ENCODE measurements at regions not wholly inside any gene's neighbourhood (a gene's known extent, or its start where the extent isn't known, plus 50 kb on each side); places are given as distances from the start of the nearest gene placed in this dataset.

DNA sequence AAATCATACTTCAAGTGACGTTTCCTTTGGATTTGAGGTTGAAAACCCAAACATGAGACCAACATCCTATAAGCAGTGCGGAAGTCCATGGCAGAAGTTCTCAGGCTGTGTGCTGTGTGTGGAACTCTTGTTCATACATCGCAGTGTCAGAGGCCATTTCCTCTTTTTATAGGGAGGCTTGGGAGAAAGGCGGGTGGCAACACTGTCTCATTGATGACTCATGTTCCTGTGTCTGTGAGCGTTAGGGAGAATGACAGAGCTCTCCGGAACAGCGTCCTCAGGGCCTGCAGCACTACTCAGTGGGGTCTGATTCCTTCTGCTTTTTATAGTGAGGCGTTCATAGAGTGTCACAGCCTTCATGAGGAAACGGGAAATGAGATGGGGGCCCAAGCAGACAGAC, 98.8 kb upstream of the BASP1 start (continued):
- TF ChIP-seq, protein P1, sequence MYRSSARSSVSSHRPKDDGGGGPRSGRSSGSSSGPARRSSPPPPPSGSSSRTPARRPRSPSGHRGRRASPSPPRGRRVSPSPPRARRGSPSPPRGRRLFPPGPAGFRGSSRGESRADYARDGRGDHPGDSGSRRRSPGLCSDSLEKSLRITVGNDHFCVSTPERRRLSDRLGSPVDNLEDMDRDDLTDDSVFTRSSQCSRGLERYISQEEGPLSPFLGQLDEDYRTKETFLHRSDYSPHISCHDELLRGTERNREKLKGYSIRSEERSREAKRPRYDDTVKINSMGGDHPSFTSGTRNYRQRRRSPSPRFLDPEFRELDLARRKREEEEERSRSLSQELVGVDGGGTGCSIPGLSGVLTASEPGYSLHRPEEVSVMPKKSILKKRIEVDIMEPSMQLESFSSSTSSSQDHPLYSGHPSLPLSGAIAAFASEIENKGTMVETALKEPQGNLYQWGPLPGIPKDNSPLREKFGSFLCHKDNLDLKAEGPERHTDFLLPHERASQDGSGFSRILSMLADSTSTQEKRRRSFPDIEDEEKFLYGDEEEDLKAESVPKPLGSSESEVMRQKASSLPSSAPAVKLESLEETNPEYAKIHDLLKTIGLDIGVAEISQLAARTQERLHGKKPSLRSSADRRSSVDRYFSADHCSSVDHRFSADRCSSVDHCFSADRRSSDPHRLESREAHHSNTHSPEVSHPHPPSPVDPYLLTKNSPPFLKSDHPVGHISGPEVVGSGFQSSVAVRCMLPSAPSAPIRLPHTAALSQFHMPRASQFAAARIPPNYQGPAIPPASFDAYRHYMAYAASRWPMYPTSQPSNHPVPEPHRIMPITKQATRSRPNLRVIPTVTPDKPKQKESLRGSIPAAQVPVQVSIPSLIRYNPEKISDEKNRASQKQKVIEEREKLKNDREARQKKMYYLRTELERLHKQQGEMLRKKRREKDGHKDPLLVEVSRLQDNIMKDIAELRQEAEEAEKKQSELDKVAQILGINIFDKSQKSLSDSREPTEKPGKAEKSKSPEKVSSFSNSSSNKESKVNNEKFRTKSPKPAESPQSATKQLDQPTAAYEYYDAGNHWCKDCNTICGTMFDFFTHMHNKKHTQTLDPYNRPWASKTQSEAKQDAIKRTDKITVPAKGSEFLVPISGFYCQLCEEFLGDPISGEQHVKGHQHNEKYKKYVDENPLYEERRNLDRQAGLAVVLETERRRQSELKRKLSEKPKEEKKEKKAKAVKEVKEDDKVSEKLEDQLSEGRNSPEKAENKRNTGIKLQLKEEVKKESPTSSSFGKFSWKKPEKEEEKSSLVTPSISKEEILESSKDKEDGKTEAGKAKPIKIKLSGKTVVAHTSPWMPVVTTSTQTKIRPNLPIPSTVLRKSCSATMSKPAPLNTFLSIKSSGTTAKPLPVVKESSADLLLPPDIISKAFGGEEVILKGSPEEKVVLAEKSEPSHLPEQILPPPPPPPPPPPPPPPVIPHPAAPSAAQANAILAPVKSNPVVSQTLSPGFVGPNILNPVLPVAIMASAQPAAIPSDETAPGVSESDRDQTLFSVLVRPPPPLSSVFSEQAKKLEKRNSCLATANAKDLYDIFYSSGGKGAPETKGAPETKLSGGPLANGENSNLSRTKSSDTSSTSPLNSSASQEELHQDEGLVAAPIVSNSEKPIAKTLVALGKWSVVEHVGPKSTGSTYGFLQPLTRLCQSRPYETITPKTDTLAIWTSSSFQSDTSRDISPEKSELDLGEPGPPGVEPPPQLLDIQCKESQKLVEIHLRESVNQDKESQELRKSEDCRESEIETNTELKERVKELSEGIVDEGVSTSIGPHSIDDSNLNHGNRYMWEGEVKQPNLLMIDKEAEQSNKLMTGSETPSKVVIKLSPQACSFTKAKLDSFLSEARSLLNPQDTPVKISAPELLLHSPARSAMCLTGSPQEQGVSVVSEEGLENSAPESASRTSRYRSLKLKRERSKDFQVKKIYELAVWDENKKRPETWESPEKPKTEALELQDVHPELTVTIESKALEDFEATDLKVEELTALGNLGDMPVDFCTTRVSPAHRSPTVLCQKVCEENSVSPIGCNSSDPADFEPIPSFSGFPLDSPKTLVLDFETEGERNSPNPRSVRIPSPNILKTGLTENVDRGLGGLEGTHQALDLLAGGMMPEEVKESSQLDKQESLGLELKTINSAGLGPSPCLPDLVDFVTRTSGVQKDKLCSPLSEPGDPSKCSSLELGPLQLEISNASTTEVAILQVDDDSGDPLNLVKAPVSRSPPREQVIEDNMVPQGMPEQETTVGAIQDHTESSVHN (IDR thresholded peaks at IDR 0.05; ENCODE audit: borderline replicate concordance in 1 of 2, low read depth in 1 of 2): no peak
- no peak for TF ChIP-seq CBFB (CRISPR knock-in tag; IDR thresholded peaks at IDR 0.05)
- TF ChIP-seq MAFK (IDR thresholded peaks at IDR 0.05; ENCODE audit: low read length): peak; percentile 44; the same call in 1 of the 2 replicates
- TF ChIP-seq TAF1 (IDR thresholded peaks at IDR 0.05; ENCODE audit: control insufficient read depth, extremely low read depth, insufficient read depth, low read length, severe bottlenecking): no peak
- no peak for TF ChIP-seq EP400 (IDR thresholded peaks at IDR 0.05)
- TF ChIP-seq BCOR (IDR thresholded peaks at IDR 0.05): no peak
- TF ChIP-seq PHTF2 (CRISPR knock-in tag; IDR thresholded peaks at IDR 0.05): no peak
- TF ChIP-seq PHB2 (IDR thresholded peaks at IDR 0.05; ENCODE audit: low read depth): no peak
- TF ChIP-seq STAT5A (IDR thresholded peaks at IDR 0.05; ENCODE audit: borderline replicate concordance, low read length): no peak
- TF ChIP-seq PRMT5 (CRISPR knock-in tag; IDR thresholded peaks at IDR 0.05): no peak
- no peak for TF ChIP-seq ZNF3 (CRISPR knock-in tag; IDR thresholded peaks at IDR 0.05)
- peak; percentile 60; the same call in 1 of the 2 replicates for TF ChIP-seq ZNF589 (CRISPR knock-in tag; IDR thresholded peaks at IDR 0.05; ENCODE audit: low read depth)
- TF ChIP-seq, protein P2, sequence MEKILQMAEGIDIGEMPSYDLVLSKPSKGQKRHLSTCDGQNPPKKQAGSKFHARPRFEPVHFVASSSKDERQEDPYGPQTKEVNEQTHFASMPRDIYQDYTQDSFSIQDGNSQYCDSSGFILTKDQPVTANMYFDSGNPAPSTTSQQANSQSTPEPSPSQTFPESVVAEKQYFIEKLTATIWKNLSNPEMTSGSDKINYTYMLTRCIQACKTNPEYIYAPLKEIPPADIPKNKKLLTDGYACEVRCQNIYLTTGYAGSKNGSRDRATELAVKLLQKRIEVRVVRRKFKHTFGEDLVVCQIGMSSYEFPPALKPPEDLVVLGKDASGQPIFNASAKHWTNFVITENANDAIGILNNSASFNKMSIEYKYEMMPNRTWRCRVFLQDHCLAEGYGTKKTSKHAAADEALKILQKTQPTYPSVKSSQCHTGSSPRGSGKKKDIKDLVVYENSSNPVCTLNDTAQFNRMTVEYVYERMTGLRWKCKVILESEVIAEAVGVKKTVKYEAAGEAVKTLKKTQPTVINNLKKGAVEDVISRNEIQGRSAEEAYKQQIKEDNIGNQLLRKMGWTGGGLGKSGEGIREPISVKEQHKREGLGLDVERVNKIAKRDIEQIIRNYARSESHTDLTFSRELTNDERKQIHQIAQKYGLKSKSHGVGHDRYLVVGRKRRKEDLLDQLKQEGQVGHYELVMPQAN (IDR thresholded peaks at IDR 0.05; ENCODE audit: borderline replicate concordance): no peak
- peak; percentile 37; the same call in 1 of the 2 replicates for TF ChIP-seq ZNF766 (CRISPR knock-in tag; conservative IDR thresholded peaks at IDR 0.05)
- no peak for TF ChIP-seq E2F3 (CRISPR knock-in tag; IDR thresholded peaks at IDR 0.05)
